ENCODE measurements at regions not wholly inside any gene's neighbourhood (a gene's known extent, or its start where the extent isn't known, plus 50 kb on each side); places are given as distances from the start of the nearest gene placed in this dataset.

DNA sequence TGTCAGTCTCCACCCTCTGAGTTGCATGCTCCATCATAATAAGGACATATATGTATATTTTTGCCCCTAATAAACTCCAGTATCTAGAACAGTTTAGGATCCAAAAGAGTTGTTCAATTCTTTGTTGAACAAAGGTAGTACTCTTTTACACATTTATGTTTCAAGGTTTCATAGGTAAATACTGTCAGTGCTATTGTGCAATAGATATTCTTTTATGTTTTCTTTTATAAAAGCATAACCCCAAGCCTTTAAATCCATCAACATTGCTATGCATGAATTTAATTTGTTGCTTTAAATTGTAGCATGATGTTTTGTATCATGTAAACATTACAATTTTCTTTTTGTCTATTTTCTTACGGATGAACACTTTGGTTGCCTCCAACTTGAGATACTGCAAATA, 469.7 kb upstream of the COBL start:
- TF ChIP-seq, protein P1, sequence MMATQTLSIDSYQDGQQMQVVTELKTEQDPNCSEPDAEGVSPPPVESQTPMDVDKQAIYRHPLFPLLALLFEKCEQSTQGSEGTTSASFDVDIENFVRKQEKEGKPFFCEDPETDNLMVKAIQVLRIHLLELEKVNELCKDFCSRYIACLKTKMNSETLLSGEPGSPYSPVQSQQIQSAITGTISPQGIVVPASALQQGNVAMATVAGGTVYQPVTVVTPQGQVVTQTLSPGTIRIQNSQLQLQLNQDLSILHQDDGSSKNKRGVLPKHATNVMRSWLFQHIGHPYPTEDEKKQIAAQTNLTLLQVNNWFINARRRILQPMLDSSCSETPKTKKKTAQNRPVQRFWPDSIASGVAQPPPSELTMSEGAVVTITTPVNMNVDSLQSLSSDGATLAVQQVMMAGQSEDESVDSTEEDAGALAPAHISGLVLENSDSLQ (IDR thresholded peaks at IDR 0.05) = no peak
- no peak for TF ChIP-seq SP1 (IDR thresholded peaks at IDR 0.05)

Data from HEK293T (cell line).